Neural cell (in vitro differentiated cells): ENCODE measurements at regions not wholly inside any gene's neighbourhood (a gene's known extent, or its start where the extent isn't known, plus 50 kb on each side); places are given as distances from the start of the nearest gene placed in this dataset.

Experiments
- H2AFZ ChIP-seq: fragments of 200-600, 300-800 bp; sonication (generic), shearing (Covaris generic); 2 replicates; pipeline ENCODE4 v1.6.0; 2014; ENCODE audit warnings: low read depth, mild to moderate bottlenecking, antibody characterized with exemption, low read length, moderate library complexity
- H3F3A ChIP-seq: fragments of 200-600 bp; shearing (Covaris generic); 2 replicates; pipeline ENCODE4 v1.6.1; 2016; ENCODE audit warnings: mild to moderate bottlenecking, moderate library complexity, mixed read lengths, antibody characterized with exemption, low read length; ENCODE audit not compliant: insufficient read depth, poor library complexity, severe bottlenecking
- H3K27ac ChIP-seq: fragments of 200-600, 300-800 bp; sonication (generic), shearing (Covaris generic); 2 replicates; pipeline ENCODE4 v1.5.1; 2014; ENCODE audit warnings: mild to moderate bottlenecking, low read length, moderate library complexity
- H3K27me3 ChIP-seq: fragments of 300-800, 200-600 bp; sonication (generic), shearing (Covaris generic); 2 replicates; pipeline ENCODE4 v1.6.0; 2014; ENCODE audit warnings: mild to moderate bottlenecking, low read depth, low read length, moderate library complexity; ENCODE audit not compliant: insufficient read depth
- H3K36me3 ChIP-seq: fragments of 300-800, 200-600 bp; sonication (generic), shearing (Covaris generic); 2 replicates; pipeline ENCODE4 v1.5.1; 2014; ENCODE audit warnings: mild to moderate bottlenecking, antibody characterized with exemption, low read length, moderate library complexity; ENCODE audit not compliant: insufficient read depth
- H3K4me2 ChIP-seq: fragments of 300-800, 200-600 bp; sonication (generic), shearing (Covaris generic); 2 replicates; pipeline ENCODE4 v1.6.0; 2014; ENCODE audit warnings: mild to moderate bottlenecking, low read length
- H3K4me3 ChIP-seq: fragments of 300-800, 200-600 bp; sonication (generic), shearing (Covaris generic); 2 replicates; pipeline ENCODE4 v1.5.1; 2014; ENCODE audit warnings: mild to moderate bottlenecking, low read length, moderate library complexity
- H3K79me2 ChIP-seq: fragments of 200-600 bp; shearing (Covaris generic); replicated peaks from 2 replicates; pipeline ENCODE4 v1.6.0; 2014; ENCODE audit warnings: mild to moderate bottlenecking, low read length, moderate library complexity; ENCODE audit not compliant: insufficient read depth
- H3K9ac ChIP-seq: fragments of 300-800, 200-600 bp; sonication (generic), shearing (Covaris generic); 2 replicates; pipeline ENCODE4 v1.6.1; 2016; ENCODE audit warnings: mild to moderate bottlenecking, low read length, mixed read lengths
- H3K9me2 ChIP-seq: fragments of 200-600 bp; shearing (Covaris generic); 2 replicates; pipeline ENCODE4 v1.6.1; 2016; ENCODE audit warnings: mild to moderate bottlenecking, low read length, mixed read lengths; ENCODE audit not compliant: insufficient read depth
- H3K9me3 ChIP-seq: fragments of 200-600, 300-800 bp; sonication (generic), shearing (Covaris generic); 2 replicates; pipeline ENCODE4 v1.6.1; 2016; ENCODE audit warnings: mild to moderate bottlenecking, mixed run types, low read length, moderate library complexity, mixed read lengths
- H4K20me1 ChIP-seq: fragments of 200-600 bp; shearing (Covaris generic); 2 replicates; pipeline ENCODE4 v1.6.1; 2016; ENCODE audit warnings: mild to moderate bottlenecking, mixed run types; ENCODE audit not compliant: insufficient read depth
- CTCF ChIP-seq: fragments of 450-650 bp; IDR thresholded peaks from 2 replicates; pipeline ENCODE4 v1.5.1; 2014; ENCODE audit warnings: antibody characterized with exemption, mild to moderate bottlenecking, moderate library complexity; ENCODE audit not compliant: poor library complexity, severe bottlenecking
- EP300 ChIP-seq: fragments of 450-650 bp; conservative IDR thresholded peaks from 2 replicates; pipeline ENCODE4 v1.6.1; 2014; ENCODE audit warnings: antibody characterized with exemption, mild to moderate bottlenecking, moderate library complexity; ENCODE audit not compliant: poor library complexity, severe bottlenecking
- EZH2 ChIP-seq: fragments of 200-600, 300-800 bp; shearing (Covaris generic), sonication (generic); IDR thresholded peaks from 2 replicates; pipeline ENCODE4 v1.6.1; 2014; ENCODE audit warnings: antibody characterized with exemption, low read length, borderline replicate concordance, mild to moderate bottlenecking; ENCODE audit not compliant: insufficient read depth, poor library complexity, severe bottlenecking
- MXI1 ChIP-seq: fragments of 450-650 bp; conservative IDR thresholded peaks from 2 replicates; pipeline ENCODE4 v1.6.1; 2014; ENCODE audit warnings: antibody characterized with exemption, mild to moderate bottlenecking; ENCODE audit not compliant: poor library complexity, severe bottlenecking
- POLR2AphosphoS5 ChIP-seq: IDR thresholded peaks from 2 replicates; pipeline ENCODE4 v1.6.1; 2012
- RAD21 ChIP-seq: fragments of 450-650 bp; conservative IDR thresholded peaks from 2 replicates; pipeline ENCODE4 v1.6.1; 2014; ENCODE audit warnings: antibody characterized with exemption, mild to moderate bottlenecking, moderate library complexity
- REST ChIP-seq: IDR thresholded peaks from 2 replicates; pipeline ENCODE4 v1.6.1; 2012; ENCODE audit warnings: borderline replicate concordance
- SMC3 ChIP-seq: fragments of 450-650 bp; conservative IDR thresholded peaks from 2 replicates; pipeline ENCODE4 v1.6.1; 2014; ENCODE audit warnings: antibody characterized with exemption, mild to moderate bottlenecking, moderate library complexity; ENCODE audit not compliant: poor library complexity
- TAF1 ChIP-seq: IDR thresholded peaks from 2 replicates; pipeline ENCODE4 v1.6.1; 2012; ENCODE audit warnings: low read depth

GRCh38 chr13:37216331-37216730 is 110.9 kb upstream of the CSNK1A1L start:
- Histone ChIP-seq H2AFZ (no peak overlapping the region), H3K9me2 (no peaks in the 10 kb centered on the region), H3K36me3 (no peaks in the 10 kb centered on the region), H4K20me1 (no peaks in the 10 kb centered on the region), H3F3A (no peaks in the 10 kb centered on the region), H3K4me2 (no peak overlapping the region), H3K9ac (no peak overlapping the region), H3K27me3 (no peaks in the 10 kb centered on the region), H3K9me3 (no peaks in the 10 kb centered on the region), H3K79me2 (no peaks in the 10 kb centered on the region), H3K4me3 (no peak overlapping the region), H3K27ac (no peak overlapping the region)
- TF ChIP-seq TAF1: no peak
- TF ChIP-seq CTCF: no peak
- no peak for TF ChIP-seq RAD21
- no peak for TF ChIP-seq POLR2AphosphoS5
- no peak for TF ChIP-seq EZH2
- TF ChIP-seq SMC3: no peak
- TF ChIP-seq MXI1: no peak
- TF ChIP-seq REST: no peak
- TF ChIP-seq EP300: no peak

GRCh38 chr13:37212826-37213225 is 107.4 kb upstream of the CSNK1A1L start:
- Histone ChIP-seq H2AFZ (no peak overlapping the region), H3K9ac (no peak overlapping the region), H4K20me1 (no peaks in the 10 kb centered on the region), H3K4me3 (no peak overlapping the region), H3F3A (no peaks in the 10 kb centered on the region), H3K4me2 (no peak overlapping the region), H3K9me2 (no peaks in the 10 kb centered on the region), H3K27me3 (no peaks in the 10 kb centered on the region), H3K9me3 (no peaks in the 10 kb centered on the region), H3K36me3 (no peaks in the 10 kb centered on the region), H3K27ac (no peak overlapping the region), H3K79me2 (no peaks in the 10 kb centered on the region)
- TF ChIP-seq CTCF (no peak), EZH2 (no peak), REST (no peak), TAF1 (no peak), POLR2AphosphoS5 (no peak), SMC3 (no peak), MXI1 (no peak), RAD21 (no peak), EP300 (no peak)
